ENCODE measurements at regions not wholly inside any gene's neighbourhood (a gene's known extent, or its start where the extent isn't known, plus 50 kb on each side); places are given as distances from the start of the nearest gene placed in this dataset.
"Not testable (repeated sequence)": the region's sequence is repeated elsewhere in the genome, so short reads cannot be mapped to it uniquely, and the experiment has no call there.

DNA sequence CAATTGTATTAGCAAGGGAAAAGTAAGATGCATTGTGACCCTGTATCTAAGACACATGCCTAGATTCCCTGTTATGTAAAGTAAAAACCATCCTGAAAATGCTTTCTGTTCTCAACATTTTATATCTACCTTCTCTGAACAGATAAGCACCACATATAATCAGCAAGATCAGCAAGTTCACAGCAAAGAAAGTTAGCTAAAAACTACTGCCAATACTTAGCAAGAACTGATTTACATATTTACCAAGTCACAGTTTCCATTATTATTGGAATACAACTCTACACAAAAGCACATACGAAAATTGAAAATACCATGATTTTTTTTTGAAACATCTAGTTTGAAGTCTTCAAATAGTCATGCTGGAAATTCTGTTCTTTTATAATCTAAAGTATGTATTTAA lies 1118.1 kb downstream of the TAF11L14 start:
- no peak for DNase-seq

DNA sequence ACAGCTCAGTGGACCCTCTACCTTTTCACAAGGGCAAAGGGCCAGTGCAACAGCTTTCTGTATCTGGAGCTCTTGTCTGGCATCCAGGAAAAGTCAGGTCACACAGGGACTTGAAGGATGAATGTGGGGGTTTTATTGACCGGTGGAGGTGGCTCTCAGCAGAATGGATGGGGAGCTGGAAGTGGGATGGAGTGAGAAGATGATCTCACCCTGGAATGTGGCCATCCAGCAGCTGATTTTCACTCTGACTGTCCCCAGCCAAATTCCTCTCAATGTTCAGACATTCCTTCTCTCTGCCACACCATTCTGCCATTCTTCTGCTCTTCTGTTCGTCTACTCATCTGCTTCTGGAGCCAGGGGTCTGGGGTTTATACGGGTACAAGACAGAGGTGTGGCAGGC lies 1119.9 kb downstream of the TAF11L14 start:
- DNase-seq: no peak

DNA sequence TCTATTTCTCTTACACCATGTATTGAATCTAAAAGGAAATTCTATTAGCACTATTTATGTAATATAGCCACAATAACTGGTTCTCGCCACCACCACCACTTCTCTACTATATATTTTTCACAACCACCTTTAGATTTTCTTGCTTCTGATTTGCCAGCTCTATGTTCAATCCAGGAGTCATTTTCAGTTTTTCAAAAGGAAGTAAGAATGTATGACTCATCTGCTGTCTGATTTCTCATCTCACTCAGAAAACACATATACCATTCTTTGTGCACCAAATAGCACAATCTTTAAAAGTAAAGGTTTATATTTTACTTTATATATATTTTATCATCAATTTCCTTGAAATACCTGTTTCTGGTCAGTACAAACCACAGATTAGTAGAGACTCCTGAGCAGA lies 1127.5 kb downstream of the TAF11L14 start:
- DNase-seq: no peak

DNA sequence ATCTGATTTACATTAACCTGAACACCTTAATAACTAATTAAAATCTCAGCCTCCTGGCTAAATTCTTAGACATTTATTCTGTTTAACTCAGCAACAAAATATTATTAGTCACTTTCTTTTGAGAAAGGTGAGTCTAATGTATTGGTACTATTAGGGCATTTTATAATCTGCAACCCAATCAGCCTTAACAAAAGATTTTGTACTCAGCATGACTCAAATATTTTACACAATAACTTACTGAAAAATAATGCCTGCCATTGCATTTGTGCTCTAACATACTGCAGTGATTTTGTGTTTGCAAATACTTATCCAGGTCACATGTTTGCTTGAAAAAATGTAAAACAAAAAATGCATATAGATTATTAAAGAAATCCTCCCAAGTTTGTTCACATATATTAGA lies 1129.9 kb downstream of the TAF11L14 start:
- DNase-seq: no peak

DNA sequence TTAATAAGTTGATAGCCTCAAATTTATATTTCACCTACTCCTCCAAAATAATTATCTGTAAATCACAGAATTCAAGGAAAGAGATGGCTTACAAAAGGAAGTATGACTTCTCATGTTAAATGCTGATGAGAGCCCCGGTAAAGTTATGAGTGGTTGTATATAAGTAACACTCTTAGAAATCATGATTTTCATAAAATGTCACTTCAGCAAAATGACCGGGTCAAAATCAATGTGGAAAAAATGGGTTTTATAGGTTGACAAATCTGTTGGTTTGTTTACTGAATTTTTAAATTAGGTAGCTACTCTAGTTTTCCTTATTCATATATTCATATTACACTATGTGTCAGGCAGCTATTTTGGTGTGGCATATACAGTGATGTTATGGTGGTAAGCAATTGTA lies 1131.0 kb downstream of the TAF11L14 start:
- DNase-seq: no peak

DNA sequence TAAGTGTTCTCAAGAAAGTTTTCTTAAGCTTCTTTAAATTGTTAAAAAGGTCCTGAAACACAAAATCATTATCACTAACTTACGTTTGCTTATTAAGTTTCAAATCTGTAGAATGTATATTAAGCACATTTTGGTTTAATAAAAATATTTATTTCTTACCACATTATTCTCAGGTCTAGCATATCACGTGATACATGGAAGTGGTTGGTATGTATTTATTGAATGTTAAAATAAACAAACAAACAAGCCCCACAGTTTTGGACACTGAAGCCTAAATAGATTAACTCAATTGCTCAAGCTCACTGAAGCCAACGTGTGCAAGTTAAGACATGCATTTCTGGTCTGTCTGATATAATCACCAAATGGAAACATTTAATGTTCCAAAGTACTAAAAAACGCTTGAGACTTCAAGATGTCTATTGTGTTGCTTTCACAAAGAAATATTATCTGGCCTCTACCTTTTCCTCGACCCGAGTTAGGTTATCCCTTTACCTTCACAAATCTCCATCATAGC lies 1136.9 kb downstream of the TAF11L14 start:
- no peak for DNase-seq

DNA sequence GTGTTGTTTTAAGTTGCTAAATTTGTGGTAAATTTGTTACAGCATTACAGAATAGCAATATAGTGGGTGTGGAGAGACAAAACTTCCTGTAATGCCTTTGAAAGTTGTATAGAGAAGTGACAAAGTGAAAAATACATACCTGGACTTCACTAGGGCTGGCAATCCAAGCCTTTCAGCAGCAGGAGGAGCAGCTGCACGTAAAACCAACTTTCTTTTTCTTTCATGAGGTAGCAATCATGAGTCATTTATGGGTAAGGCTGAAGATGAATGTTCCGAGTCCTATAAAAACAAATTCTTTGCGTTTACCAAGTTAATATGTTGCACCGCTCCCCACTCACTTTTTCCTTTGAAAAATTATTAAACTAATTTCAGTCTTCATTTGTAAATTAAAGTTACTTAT lies 1138.2 kb downstream of the TAF11L14 start:
- DNase-seq: no peak

DNA sequence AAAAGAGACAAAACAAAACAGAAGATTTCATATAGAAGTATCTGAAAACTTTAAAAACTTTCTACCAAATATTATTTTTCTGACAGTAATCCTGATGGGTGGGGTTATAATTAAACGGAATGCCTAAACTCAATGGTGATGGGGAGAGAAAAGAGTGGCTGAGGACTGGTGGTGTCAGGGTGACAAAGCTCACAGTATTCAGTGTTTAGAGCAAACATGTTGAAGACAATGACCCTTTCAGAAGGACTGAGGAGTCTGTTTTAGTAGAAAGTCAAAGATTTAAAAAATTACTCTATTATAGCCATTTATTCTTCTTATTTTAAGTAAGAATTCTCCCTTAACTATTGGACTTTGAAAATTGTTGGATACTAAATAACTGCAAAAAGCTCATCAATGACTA lies 1144.0 kb downstream of the TAF11L14 start:
- no peak for DNase-seq

DNA sequence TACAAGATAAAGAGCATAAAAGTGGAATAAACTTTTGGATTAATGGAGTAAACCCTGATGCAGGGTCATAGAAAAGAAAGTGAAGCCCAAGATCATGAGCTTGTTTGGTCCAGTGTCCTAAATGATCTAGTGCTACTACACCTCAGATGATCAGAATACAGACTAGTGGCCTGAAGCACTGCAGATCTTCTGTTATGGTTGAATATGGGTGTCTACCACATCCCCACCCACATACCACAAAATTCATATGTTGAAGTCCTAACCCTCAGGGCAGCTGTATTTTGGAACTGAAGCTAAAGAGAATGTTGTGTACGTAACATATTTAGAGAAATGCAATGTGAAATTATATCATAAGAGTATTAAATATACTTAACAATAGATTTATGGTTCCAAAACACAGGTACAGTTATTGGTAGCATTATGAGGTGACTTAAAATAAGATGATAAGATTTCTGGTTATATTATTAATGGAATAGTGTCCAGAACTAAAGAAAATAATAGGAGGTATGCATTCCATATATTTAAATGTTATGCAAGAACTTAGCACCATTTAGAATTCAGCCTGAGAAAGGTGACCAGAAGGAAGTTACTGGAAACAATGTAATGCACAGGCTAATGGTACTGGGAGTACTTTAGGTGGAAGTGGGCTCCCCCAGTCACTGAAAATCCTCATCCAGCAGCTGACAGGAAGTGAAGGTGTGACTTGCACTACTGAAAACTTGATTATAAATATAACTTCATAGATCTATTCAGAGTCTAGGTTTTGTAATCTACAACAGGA lies 1155.1 kb downstream of the TAF11L14 start:
- DNase-seq: no peak

DNA sequence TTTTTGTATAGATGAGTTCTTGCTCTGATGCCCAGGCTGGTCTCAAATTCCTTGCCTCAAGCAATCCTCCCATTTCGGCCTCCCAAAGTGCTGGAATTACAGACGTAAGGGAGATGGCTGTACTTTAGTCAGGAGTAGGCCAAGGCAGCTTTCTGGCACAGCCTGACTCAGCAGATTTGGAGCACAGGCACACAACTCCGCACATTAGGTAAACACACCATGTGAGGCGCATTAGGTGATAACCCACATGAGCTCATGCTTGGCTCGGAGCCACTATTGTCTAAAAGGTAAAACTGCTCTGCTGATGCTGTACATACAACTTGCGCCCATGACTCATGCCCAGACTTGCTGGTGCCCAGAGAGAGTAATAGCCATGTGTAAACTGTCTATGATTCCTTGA lies 1157.9 kb downstream of the TAF11L14 start:
- DNase-seq: no peak

DNA sequence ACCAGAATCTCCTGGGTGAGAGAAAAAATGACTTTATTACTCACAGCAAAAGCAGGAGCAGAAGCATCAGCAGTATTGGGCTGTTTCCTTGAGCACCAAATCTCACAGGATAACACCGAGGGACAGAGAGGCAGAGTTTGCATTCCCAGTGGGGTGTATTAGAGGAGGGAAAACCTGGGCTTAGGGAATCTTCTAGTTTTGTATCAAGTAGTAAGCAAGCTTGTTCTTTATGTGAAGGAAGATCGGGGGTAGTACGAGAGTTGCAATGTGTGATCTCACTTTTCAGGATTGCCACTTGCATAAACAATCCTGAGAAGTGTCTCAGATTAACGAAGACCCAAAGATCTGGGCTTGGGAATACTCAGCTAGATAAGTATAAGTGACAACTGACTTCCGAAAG lies 1163.0 kb downstream of the TAF11L14 start:
- no peak for DNase-seq

DNA sequence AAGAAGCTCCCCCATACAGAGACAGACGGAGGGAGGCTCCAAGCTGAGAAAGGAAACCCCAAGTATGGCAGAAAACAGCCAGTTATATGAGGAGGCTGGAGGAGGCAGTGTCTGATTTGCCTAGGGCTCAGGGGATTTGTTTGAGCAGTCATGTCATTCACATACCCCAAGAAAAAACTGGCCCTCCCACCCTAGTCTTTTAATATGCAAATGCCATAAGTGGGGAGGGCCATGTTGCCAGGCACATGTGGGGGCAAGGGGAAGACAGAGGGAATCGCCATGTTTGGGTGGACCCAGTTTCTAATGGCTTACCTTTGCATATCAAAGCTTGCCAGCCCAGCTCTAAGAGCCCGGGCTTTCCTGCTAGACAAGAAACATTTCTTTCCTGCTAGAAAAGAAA lies 1163.8 kb downstream of the TAF11L14 start:
- no peak for DNase-seq

DNA sequence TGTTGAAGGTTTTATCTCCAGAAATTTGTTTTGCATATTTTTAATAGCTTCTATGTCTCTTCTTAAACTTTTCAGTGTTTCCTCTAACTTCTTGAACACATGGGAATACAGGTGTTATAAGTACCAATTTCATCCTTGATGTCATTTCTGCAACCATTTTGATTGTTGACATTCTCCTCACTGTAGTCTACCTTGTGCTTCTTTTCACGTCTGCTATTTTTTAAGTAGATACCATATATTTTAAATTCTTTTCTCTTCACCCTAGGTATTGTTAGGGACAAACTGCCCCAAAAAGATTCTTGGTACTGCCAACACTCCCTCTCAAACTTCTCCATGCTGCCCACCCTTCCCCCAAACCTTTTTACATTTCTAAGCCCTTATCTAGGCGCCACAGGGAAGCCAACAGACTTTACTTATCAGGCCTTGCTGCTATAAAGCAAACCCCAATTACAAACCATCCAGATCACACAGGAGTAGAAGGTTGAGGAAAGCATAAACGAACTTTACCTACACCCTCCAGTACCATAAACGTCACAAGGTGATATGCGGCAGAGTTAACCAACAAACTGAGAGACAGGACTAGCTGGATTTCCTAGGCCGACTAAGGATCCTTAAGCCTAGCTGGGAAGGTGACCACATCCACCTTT lies 1165.3 kb downstream of the TAF11L14 start:
- no peak for DNase-seq

DNA sequence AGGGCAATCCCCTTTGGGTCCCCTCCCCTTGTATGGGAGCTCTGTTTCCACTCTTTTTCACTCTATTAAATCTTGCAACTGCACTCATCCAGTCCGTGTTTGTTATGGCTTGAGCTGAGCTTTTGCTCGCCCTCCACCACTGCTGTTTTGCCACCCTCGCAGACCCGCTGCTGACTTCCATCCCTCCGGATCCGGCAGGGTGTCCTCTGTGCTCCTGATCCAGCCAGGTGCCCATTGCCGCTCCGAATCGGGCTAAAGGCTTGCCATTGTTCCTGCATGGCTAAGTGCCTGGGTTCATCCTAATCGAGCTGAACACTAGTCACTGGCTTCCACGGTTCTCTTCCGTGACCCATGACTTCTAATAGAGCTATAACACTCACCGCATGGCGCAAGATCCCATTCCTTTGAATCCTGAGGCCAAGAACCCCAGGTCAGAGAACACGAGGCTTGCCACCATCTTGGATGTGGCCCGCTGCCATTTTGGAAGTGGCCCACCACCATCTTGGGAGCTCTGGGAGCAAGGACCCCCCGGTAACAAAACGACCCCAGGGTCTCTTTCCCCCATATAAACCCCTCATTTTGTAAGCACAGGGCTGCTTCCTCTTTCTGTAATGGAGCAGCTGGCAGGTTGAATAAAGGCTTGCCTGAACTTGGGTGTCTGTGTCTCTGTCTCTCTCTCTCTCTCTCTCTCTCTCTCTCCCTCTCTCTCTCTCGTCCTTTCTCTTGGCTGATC lies 1166.2 kb downstream of the TAF11L14 start:
- DNase-seq: no peak

DNA sequence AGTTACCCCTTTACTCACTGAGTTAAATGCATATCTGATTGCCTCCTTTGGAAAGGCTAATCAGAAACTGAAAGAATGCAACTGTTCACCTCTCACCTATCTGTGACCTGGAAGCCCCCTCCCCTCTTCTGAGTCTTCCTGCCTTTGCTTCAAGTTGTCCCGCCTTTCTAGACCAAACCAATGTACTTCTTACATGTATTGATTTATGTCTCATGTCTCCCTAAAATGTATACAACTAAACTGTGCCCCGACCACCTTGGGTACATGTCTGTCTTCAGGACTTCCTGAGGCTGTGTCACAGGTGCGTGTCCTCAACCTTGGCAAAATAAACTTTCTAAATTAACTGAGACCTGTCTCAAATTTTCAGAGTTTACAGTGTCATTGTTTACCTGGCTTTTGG lies 1167.2 kb downstream of the TAF11L14 start:
- DNase-seq: not testable (repeated sequence)

DNA sequence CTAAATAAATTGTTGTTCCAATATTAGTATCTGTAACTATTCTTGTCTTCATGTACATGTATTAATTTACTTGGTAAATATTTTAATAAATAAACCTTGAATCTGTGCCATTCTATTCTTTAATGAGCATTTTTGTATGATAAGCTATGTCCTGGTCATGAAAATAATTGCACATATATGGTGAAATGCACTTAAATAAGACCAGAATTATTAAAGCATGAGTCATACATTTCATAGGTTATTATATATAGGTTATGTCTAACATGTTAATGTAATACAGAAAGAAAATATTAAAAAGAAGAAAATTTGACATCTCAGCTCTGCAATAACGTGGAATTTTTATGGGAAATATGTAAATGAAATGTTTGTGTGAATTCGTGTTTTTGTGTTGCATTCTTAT lies 1168.1 kb downstream of the TAF11L14 start:
- no peak for DNase-seq

DNA sequence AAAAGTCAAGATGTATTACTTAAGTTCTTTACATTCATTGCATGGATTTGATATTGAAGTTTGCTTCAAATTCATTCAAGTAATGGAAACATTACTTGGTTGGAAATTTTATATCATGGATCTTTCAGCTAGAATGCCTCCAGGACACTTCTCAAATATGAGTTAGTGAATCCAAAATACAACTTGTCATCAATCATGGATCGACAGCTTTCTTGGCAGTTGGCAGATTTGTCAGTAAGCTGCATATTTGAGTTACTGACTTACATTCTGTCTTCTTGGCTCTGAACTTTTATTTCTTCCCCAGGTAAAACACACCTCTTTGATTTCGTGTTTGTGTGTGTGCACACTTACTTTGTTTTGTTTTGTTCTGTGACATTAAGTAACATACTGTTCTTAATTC lies 1171.1 kb downstream of the TAF11L14 start:
- no peak for DNase-seq

DNA sequence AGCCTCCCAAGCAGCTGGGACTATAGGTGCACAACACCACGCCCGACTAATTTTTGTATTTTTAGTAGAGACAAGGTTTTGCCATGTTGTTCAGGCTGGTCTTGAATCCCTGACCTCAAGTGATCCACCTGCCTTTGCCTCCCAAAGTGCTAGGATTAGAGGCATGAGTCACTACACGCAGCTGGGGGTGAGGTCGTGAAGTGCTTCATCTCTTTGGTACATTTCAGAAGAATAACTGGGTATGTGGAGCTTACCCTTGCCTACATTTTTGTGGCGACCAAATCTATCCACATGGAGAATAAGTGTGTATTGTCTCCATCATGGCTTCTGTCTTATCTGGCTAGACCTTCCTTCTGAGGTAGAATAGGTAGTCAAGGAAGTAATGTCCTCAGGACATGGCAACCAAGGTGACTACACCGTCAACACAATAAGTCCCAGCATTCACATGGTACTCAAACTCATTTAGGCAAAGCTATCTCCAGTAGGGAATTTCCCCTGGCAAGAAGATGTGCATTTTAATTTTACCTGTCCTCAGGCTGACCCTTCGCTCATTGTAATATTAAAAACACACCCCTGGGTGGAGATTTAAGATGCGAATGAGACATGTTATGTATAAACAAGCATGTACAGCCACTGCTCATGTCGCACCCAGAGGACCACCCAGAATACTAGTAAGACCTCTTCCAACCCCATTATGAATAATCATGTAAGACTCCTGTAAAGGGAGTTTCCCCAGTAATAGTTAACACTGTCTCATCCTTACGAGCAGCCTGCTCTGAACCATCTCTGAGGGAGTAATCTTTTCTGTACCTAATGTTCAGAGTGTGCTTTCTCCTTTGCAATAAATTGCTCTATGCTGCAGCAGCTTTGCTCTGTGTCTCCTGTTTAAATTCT lies 1173.2 kb downstream of the TAF11L14 start:
- no peak for DNase-seq

DNA sequence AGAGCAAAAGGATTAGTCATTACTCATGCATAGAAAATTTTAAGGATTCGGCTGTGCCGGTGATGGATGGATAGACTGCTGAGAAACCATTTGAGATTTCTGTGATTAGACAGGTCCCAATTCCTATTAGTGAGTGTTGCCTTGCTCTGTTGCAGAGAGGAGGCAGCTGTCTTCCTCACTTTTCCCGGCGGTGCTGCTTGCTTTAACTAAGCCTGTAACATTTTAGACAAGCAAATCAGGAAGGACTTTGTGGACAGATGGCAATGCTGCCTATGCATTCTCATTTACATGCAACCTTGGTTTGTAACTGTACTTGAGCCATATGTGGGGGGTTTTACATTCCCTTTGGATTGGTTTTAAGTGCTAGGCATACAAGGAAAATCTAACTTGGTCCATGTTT lies 1176.3 kb downstream of the CDH18 start:
- DNase-seq: no peak

DNA sequence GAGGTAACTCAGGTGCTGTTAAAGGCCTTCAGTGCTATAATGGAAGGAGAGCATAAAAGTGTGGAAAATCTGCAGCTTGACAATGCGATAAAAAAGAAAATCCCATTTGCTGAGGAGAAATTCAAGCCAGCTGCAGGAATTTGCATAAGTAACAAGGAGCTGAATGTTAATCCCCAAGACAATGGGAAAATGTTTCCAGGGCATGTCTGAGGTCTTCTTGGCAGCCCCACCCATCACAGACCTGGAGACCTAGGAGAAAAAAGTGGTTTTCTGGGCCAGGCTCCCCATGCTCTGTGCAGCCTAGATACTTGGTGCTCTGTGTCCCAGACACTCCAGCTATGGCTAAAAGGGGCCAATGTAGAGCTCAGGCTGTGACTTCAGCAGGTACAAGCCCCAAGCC lies 1159.6 kb downstream of the CDH18 start:
- DNase-seq: no peak

DNA sequence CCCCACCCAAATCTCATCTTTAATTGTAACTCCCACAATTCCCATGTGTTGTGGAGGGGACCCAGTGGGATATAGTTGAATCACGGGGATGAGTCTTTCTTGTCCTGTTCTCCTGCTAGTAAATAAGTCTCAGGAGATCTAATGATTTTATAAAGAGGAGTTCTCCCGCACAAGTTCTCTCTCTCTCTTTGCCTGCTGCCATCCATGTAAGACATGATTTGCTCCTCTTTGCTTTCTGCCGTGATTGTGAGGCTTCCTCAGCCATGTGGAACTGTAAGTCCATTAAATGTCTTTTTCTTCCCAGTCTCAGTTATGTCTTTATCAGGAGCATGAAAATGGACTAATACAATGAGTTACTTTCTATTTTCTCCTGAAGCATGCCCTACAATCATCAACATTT lies 1158.5 kb downstream of the CDH18 start:
- no peak for DNase-seq

DNA sequence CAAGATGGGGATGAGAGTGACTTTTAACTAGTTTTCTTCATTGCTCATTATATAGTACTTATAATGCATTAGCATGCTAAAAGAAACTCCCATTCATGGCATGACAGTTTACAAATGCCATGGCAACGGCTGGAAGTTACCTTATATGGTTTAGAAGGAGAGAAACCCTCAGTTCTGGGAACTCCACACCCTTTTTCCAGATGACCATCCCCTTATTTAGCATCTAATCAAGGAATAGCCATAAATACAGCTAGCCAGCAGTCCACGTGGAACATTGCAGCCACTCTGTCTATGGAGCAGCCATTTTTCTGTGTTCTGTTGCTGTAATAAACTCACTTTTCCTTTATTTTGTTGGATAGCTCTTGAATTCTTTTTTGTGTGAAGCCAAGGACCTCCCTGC lies 1137.8 kb downstream of the CDH18 start:
- DNase-seq: no peak

DNA sequence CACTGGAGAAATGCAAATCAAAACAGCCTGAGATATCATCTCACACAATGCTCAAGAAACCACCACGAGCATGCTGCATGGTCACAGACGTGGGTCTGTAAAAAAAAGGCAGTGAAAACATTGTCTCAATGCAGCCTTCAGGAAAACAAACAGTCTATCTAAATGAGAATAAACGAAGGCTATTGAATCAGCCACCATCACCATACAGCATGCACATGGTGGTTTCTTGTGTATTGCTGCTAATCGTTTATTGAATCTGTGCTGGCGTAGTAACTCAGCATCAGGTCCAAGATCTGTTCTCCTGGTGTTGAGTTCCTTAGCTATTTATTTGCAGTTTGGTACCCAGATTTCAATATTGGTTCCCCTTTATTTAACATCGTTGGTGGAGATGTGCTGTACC lies 1115.0 kb downstream of the CDH18 start:
- DNase-seq: no peak

Measured in stimulated activated CD4-positive, alpha-beta T cell treated with anti-CD3 and anti-CD28 coated beads, Interleukin-4, amount 100 ng/mL, for 24 hours (primary cell).